NCI-H2107 (cell line): ENCODE measurements at regions not wholly inside any gene's neighbourhood (a gene's known extent, or its start where the extent isn't known, plus 50 kb on each side); places are given as distances from the start of the nearest gene placed in this dataset.

Experiments
- DNase-seq: peaks from one replicate; lab custom pipeline; 2025; lab: John Stamatoyannopoulos, UW

- no peak for DNase-seq
These were observed 2442.0 kb downstream of the PCDH7 start for GRCh38 chr4:33162122-33162521.

DNA sequence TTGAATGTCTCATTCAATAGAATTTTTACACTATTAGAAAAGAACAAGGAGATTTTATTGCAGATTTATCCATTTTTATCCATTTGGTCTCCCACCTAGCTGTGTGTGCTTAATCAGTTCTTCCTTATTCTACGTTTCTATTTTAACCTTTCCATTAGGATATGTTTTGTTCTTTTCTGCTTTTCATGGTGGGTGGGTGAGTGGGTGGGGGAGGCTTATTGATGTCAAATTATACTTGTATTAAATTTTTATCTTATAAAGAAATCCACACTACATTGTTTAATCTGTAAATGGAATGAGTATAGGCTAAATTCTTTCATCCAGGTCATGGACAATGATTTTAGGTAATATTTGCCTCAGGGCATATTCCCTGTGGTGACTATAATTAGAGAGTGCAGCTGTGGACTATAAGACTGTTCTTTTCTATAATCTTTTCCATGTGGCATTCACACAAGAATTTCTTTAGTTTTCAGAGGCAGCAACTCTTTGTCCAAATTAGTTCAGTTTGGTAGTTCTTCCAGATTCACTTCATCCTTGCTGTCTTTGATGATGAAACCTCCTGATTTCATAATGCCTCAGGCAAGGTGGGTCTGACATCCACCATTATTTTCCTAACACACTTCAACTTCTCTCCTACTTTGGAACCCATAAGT lies 2451.8 kb downstream of the PCDH7 start:
- no peak for DNase-seq

GRCh38 chr4:33176566-33176965 lies 2456.4 kb downstream of the PCDH7 start:
- DNase-seq, result no peak

DNA sequence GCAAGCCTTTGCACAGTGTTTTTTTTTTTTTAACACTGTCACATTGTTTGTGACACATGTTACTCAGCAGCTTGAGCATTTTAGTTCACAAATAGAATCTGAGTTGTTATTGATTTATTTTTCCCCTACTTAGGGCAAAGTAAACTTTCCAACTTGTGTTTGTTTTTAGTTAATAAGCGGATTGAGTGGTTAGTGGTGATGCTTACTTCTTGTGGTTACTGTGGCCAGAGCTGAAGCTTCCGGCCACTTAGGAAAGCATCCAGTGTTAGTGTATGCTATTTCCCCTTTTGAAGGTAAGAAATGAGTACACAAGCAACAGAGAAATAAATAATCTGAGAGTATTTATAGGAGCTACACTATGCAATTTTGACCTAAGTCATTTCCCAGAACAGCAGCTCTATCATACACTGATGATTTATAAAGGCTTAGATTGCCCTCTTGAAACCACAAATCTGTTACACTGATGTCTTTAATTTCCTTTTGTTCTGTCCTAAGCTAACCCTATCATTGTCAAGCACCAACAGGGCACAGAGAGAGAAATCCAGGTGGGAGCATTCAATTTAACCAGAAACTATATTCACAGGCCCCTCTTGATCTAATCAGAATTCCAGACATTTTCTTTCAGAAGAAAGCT lies 2464.6 kb downstream of the PCDH7 start:
- DNase-seq, result no peak

GRCh38 chr4:33187035-33187434 lies 2466.9 kb downstream of the PCDH7 start:
- no peak for DNase-seq

GRCh38 chr4:33188733-33189132 lies 2468.6 kb downstream of the PCDH7 start:
- no peak for DNase-seq

DNA sequence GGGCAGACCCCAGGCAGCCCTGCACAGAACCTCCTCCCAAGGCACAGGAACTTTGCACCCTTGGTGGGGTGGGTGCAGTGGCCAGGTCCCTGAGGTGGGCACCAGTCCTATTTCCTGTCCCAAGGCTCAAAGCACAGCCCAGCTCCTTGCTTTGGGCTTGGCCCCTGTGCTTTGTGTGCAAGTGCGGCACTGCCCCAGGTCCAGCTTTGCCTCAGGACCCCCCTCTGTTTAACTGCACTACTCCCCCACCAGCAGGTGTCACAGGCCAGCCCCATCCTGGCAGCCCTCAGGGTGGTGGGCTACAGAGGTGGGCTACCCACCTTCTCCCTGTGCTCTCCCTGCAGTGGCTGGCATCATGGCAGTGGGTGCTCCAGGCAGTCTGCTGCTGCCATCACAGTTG lies 2469.0 kb downstream of the PCDH7 start:
- no peak for DNase-seq

- no peak for DNase-seq
These were observed 2472.9 kb downstream of the PCDH7 start for GRCh38 chr4:33193109-33193508.

- no peak for DNase-seq
These were observed 2480.2 kb downstream of the PCDH7 start for GRCh38 chr4:33200377-33200776.

GRCh38 chr4:33218238-33218637 lies 2498.1 kb downstream of the PCDH7 start:
- no peak for DNase-seq

DNA sequence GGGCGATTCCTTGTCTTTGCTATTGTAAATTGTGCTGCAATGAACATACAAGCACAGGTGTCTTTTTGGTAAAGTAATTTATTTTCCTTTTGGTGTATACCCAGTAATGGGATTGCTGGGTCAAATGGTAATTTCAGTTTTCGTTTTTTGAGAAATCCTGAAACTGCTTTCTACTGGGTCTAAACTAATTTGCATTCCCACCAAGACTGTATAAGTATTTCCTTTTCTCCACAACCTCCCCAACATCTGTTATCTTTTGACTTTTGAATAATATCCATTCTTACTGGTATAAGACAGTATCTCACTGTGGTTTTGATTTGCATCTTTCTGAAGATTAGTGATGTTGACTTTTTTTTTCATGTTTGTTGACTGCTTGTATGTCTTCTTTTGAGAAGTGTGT lies 2506.0 kb downstream of the PCDH7 start:
- no peak for DNase-seq

DNA sequence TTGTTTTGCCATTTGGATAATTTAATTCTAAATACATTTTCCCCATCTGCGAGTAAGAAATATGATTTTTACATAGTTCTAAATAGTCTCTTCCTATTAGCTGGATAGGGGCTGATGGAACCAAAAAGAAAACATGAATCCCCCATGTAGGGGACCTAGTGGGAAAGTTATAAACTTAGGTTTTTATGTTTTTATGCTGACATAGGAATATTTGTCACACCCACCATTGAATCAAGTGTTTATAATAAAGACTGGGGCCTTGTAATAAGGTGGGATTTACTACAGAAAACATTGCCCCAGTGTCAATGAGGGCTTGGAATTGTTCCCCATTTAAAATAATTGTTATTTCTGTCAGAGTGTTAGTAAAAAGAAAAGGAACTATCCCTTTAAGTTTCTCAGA lies 2506.6 kb downstream of the PCDH7 start:
- no peak for DNase-seq

DNA sequence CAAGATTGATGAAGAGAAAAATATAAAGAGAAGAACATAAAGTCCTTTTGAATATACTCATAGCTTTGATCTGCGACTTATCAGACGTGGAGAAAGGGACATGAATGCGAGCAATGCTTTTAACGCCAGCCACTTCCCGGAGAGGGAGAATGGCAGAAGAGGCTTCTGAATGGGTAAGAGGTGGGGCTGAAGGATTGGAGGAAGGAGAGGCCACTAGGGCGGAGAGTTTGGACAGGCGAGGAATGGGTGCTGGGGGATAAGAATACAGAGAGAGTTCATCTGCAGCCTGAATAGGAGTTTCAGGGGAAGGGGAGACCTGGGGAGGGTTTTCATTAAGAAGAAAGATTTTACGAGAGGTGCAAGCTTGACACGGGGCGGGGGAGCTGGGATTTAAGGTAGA lies 2534.9 kb downstream of the PCDH7 start:
- no peak for DNase-seq

- no peak for DNase-seq
These were observed 2535.3 kb downstream of the PCDH7 start for GRCh38 chr4:33255507-33255906.

GRCh38 chr4:33262824-33263223 lies 2542.7 kb downstream of the PCDH7 start:
- DNase-seq, result no peak

GRCh38 chr4:33268776-33269175 lies 2548.6 kb downstream of the PCDH7 start:
- DNase-seq, result no peak

GRCh38 chr4:33270403-33270802 lies 2550.2 kb downstream of the PCDH7 start:
- DNase-seq, result no peak

DNA sequence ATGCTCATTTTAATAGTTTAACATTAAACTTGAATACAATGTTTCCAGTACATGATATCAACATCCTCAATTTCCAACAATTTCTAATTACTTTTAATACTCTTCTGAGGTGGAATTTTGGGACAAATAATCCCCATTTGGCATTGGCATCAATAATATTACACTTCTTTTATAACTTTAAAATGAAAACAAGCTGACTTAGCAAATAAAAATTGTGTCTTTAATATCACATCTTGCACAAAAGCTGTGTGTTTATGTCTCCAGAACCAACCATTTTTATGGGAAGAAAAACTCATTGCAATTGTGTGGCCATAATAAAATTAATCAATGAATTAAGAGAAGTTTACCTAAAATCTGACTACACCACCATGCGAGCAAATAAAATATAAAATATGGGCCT lies 2552.6 kb downstream of the PCDH7 start:
- no peak for DNase-seq

DNA sequence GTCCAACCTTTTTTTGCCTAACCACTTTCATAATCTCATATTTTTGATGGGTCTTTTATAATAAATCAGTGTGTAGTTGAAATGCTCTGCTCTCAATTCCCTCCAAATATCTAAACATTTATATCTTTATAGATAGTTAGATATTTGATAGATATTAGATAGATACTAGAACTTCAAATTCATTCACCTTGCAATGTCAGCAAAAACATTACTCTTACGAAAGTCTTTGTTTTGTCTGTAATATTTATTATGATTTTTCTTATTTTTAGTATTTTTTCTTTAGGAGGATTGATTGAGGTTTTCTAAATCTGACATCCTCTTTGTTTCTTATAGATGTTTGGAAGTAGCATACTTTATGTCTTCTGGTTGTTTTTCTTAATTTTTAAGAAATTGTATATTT lies 2563.6 kb downstream of the PCDH7 start:
- DNase-seq, result no peak

DNA sequence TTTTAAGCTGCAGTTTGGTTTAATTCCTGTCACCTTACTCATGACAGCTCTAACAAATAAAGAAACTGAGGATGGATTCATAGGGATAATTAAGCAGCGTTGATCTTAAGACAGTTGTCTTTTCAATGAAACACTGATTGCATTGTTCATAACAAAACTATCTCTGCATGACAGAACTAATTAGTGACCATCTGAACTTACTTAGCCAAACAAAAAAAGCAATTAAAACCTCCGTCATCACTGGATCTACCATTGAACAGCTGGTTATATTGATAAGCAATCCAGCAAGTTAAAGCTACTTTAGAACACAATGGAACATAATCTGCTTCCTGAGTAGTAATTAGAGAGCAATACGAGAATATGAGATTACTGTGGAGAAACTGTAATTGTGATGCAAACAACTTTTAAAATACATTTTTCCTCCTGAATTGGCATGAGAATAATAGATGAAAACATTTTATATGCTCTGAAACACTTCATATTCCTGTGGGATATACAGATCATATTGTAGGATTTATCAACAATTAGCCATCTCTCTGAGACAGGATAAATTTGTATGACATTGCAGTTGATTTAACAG lies 2576.8 kb downstream of the PCDH7 start:
- DNase-seq, result no peak

DNA sequence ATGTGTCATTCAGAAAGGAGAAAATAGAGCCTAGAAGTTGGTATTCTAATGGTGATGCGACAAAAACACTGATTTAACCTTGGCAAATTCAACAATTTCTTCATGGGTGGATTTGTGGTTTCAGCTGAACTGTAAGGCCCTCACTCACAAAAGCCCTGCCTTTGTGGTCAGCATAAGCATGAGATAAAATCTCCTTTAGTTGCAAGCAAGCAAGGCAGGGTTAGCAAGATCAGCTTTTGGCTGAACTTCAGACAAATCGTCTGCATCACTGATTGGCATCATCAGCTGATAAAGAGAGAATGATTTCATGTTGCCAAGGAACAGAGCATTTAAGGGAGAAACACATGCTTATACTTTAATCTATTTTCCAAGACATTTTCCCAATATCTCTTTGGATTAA lies 2582.2 kb downstream of the PCDH7 start:
- no peak for DNase-seq

- DNase-seq, result no peak
These were observed 2586.0 kb downstream of the PCDH7 start for GRCh38 chr4:33306131-33306530.

- DNase-seq, result no peak
These were observed 2595.9 kb downstream of the PCDH7 start for GRCh38 chr4:33316033-33316432.

DNA sequence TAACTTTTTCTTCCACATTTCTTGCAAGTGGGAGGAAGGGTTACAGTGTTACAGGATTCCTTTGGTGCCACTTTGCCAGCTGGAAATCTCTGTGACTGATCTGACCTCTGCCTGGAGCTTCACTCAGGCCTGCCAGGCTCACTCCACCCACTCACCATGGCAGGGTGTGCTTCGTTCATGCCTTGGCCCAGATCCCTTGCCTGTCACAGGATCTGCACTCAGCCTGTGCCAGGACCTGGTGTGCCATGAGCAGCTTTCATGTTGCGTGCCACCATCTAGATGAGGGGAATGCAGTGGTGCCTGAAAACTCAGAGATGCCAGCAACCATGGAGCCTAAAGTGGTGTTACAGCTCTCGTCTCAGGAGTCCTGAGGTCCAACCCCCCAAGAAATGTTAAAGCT lies 2596.4 kb downstream of the PCDH7 start:
- DNase-seq, result no peak
